H9 (cell line): ENCODE measurements at regions not wholly inside any gene's neighbourhood (a gene's known extent, or its start where the extent isn't known, plus 50 kb on each side); places are given as distances from the start of the nearest gene placed in this dataset.

Experiments
- DNase-seq: peaks from one replicate; pipeline ENCODE4 v3.0.0-alpha.2; 2017
- H2AFZ ChIP-seq: one replicate; pipeline ENCODE4 v1.6.1; 2013; ENCODE audit warnings: mild to moderate bottlenecking, low read length, control low read depth, moderate library complexity
- H2AK5ac ChIP-seq: 2 replicates; pipeline ENCODE4 v1.6.1; 2013; ENCODE audit warnings: low read length, control low read depth, mixed read lengths; ENCODE audit not compliant: insufficient read length
- H2BK120ac ChIP-seq: one replicate; pipeline ENCODE4 v1.6.1; 2013; ENCODE audit warnings: low read depth, mild to moderate bottlenecking, low read length, control low read depth, inconsistent platforms; ENCODE audit not compliant: poor library complexity, severe bottlenecking
- H2BK12ac ChIP-seq: 2 replicates; pipeline ENCODE4 v1.6.1; 2013; ENCODE audit warnings: low read length, control low read depth, mixed read lengths, low read depth; ENCODE audit not compliant: insufficient read length
- H2BK15ac ChIP-seq: 2 replicates; pipeline ENCODE4 v1.6.1; 2013; ENCODE audit warnings: low read depth, low read length, control low read depth
- H2BK20ac ChIP-seq: one replicate; pipeline ENCODE4 v1.6.1; 2013; ENCODE audit warnings: low read depth, mild to moderate bottlenecking, low read length, control low read depth, inconsistent platforms; ENCODE audit not compliant: poor library complexity, severe bottlenecking
- H2BK5ac ChIP-seq: 2 replicates; pipeline ENCODE4 v1.6.1; 2013; ENCODE audit warnings: low read length, control low read depth, mixed read lengths; ENCODE audit not compliant: insufficient read length
- H3K14ac ChIP-seq: 2 replicates; pipeline ENCODE4 v1.6.1; 2013; ENCODE audit warnings: low read length, control low read depth; ENCODE audit not compliant: insufficient read depth
- H3K18ac ChIP-seq: 2 replicates; pipeline ENCODE4 v1.6.1; 2013; ENCODE audit warnings: low read depth, mild to moderate bottlenecking, mixed read lengths, low read length, control low read depth; ENCODE audit not compliant: insufficient read length
- H3K23ac ChIP-seq: 2 replicates; pipeline ENCODE4 v1.6.1; 2013; ENCODE audit warnings: low read length, control low read depth, mixed read lengths, low read depth; ENCODE audit not compliant: insufficient read length
- H3K23me2 ChIP-seq: 2 replicates; pipeline ENCODE4 v1.6.1; 2013; ENCODE audit warnings: low read depth, mild to moderate bottlenecking, mixed read lengths, low read length, control low read depth; ENCODE audit not compliant: insufficient read length, poor library complexity, severe bottlenecking
- H3K27ac ChIP-seq: 2 replicates; pipeline ENCODE4 v1.5.1; 2013; ENCODE audit warnings: low read length, control low read depth, mixed read lengths, low read depth; ENCODE audit not compliant: insufficient read length
- H3K27me3 ChIP-seq: 2 replicates; pipeline ENCODE4 v1.6.1; 2013; ENCODE audit warnings: low read length, control low read depth, inconsistent platforms; ENCODE audit not compliant: insufficient read depth
- H3K4ac ChIP-seq: 2 replicates; pipeline ENCODE4 v1.6.1; 2013; ENCODE audit warnings: low read depth, mild to moderate bottlenecking, control low read depth, inconsistent platforms, low read length, moderate library complexity
- H3K4me1 ChIP-seq: 2 replicates; pipeline ENCODE4 v1.6.1; 2013; ENCODE audit warnings: low read length, control low read depth, inconsistent platforms; ENCODE audit not compliant: insufficient read depth
- H3K4me2 ChIP-seq: 2 replicates; pipeline ENCODE4 v1.6.1; 2013; ENCODE audit warnings: low read length, control low read depth, mixed read lengths; ENCODE audit not compliant: insufficient read length, insufficient read depth
- H3K56ac ChIP-seq: 2 replicates; pipeline ENCODE4 v1.6.1; 2013; ENCODE audit warnings: low read depth, mild to moderate bottlenecking, mixed read lengths, low read length, control low read depth; ENCODE audit not compliant: insufficient read length
- H3K79me1 ChIP-seq: 2 replicates; pipeline ENCODE4 v1.6.1; 2013; ENCODE audit warnings: low read depth, mild to moderate bottlenecking, moderate library complexity, low read length, control low read depth, inconsistent platforms; ENCODE audit not compliant: insufficient read depth, poor library complexity, severe bottlenecking
- H3K79me2 ChIP-seq: 2 replicates; pipeline ENCODE4 v1.6.1; 2013; ENCODE audit warnings: low read length, control low read depth, inconsistent platforms; ENCODE audit not compliant: insufficient read depth
- H3K9ac ChIP-seq: 2 replicates; pipeline ENCODE4 v1.6.1; 2013; ENCODE audit warnings: low read length, control low read depth, mixed read lengths; ENCODE audit not compliant: insufficient read length; ENCODE audit errors: extremely low read depth
- H3K9me3 ChIP-seq: one replicate; pipeline ENCODE4 v1.6.1; 2013; ENCODE audit warnings: low read depth, low read length, inconsistent platforms; ENCODE audit not compliant: control insufficient read depth
- H3T11ph ChIP-seq: one replicate; pipeline ENCODE4 v1.6.1; 2013; ENCODE audit warnings: mild to moderate bottlenecking, low read length, control low read depth, inconsistent platforms
- H4K20me1 ChIP-seq: one replicate; pipeline ENCODE4 v1.6.1; 2013; ENCODE audit not compliant: control insufficient read depth, insufficient read length, insufficient read depth
- H4K5ac ChIP-seq: 2 replicates; pipeline ENCODE4 v1.6.1; 2013; ENCODE audit warnings: low read depth, mild to moderate bottlenecking, mixed read lengths, low read length, control low read depth; ENCODE audit not compliant: insufficient read length
- H4K8ac ChIP-seq: replicated peaks from 2 replicates; pipeline ENCODE4 v1.6.1; 2013; ENCODE audit warnings: low read length, control low read depth, mixed read lengths, low read depth; ENCODE audit not compliant: insufficient read length
- H4K91ac ChIP-seq: 2 replicates; pipeline ENCODE4 v1.6.1; 2013; ENCODE audit warnings: low read depth, mild to moderate bottlenecking, moderate library complexity, mixed read lengths, low read length, control low read depth; ENCODE audit not compliant: insufficient read length
- H3K27ac Mint-ChIP-seq, 3 experiments: 2 replicates in 2 of 3; 3 replicates in 1 of 3; pipeline ENCODE4 v1.8.0; 2020 to 2021; ENCODE audit warnings: mixed read lengths in 3 of 3, mild to moderate bottlenecking in 1 of 3, moderate library complexity in 1 of 3
- H3K27me3 Mint-ChIP-seq: 2 replicates; pipeline ENCODE4 v1.8.0; 2021; ENCODE audit warnings: low read depth, mild to moderate bottlenecking, moderate library complexity, mixed read lengths
- H3K36me3 Mint-ChIP-seq, 3 experiments: 2 replicates in 2 of 3; 3 replicates in 1 of 3; pipeline ENCODE4 v1.8.0; 2020 to 2021; ENCODE audit warnings: low read depth in 3 of 3, mixed read lengths in 3 of 3; ENCODE audit not compliant: insufficient read depth in 1 of 3
- H3K4me1 Mint-ChIP-seq, 2 experiments: 2 replicates each; pipeline ENCODE4 v1.8.0; 2020; ENCODE audit warnings: mixed read lengths in 2 of 2
- H3K4me3 Mint-ChIP-seq, 2 experiments: 2 replicates in 1 of 2; 3 replicates in 1 of 2; pipeline ENCODE4 v1.8.0; 2020 to 2021; ENCODE audit warnings: mild to moderate bottlenecking in 2 of 2, mixed read lengths in 2 of 2, moderate library complexity in 1 of 2
- H3K9me3 Mint-ChIP-seq, 2 experiments: 2 replicates in 1 of 2; 3 replicates in 1 of 2; pipeline ENCODE4 v1.8.0; 2020; ENCODE audit warnings: mild to moderate bottlenecking in 2 of 2, mixed read lengths in 2 of 2, moderate library complexity in 1 of 2
- CTCF ChIP-seq: fragments of 200-600 bp; sonication (generic); conservative IDR thresholded peaks from 3 replicates; pipeline ENCODE4 v1.8.0; 2021; ENCODE audit warnings: antibody characterized with exemption, mild to moderate bottlenecking
- WGBS: extraction: QIAGEN DNeasy Blood & Tissue Kit; methylation state at CpG from one replicate; pipeline ENCODE4 v1.1.7; 2013; ENCODE audit warnings: missing lambda C conversion rate, low lambda C conversion rate, mixed read lengths; ENCODE audit not compliant: insufficient read length; ENCODE audit errors: extremely low coverage; 5-methylcytosine and 5-hydroxymethylcytosine counted together

- Mint-ChIP-seq H3K9me3 (no peaks in the 10 kb centered on the region), H3K27me3 (no peaks in the 10 kb centered on the region), H3K36me3 (no peaks in the 10 kb centered on the region; a peak in 1 of 7 replicates), H3K4me3 (no peak overlapping the region), H3K27ac (peak overlapping the region in 1 of 3 experiments; percentile 54; a peak in 1 of 7 replicates), H3K4me1 (peaks cover 0 to 2% of the 10 kb centered on the region in 2 experiments; a peak in 1 of 4 replicates)
- no peaks in the 10 kb centered on the region for H3K79me1 ChIP-seq
- no peak overlapping the region for H3K4me2 ChIP-seq
- no peak overlapping the region for H2BK12ac ChIP-seq
- H4K20me1 ChIP-seq, result no peaks in the 10 kb centered on the region
- no peak overlapping the region for H3K18ac ChIP-seq
- no peak overlapping the region for H2AFZ ChIP-seq
- H2BK120ac ChIP-seq, result no peak overlapping the region
- H2BK15ac ChIP-seq, result no peak overlapping the region
- no peak overlapping the region for H3T11ph ChIP-seq
- H3K23me2 ChIP-seq, result no peaks in the 10 kb centered on the region
- no peaks in the 10 kb centered on the region for H3K79me2 ChIP-seq
- H4K8ac ChIP-seq, result no peak overlapping the region
- no peak overlapping the region for H2BK20ac ChIP-seq
- H3K23ac ChIP-seq, result no peak overlapping the region
- H2AK5ac ChIP-seq, result no peak overlapping the region
- no peak overlapping the region for H4K5ac ChIP-seq
- TF ChIP-seq CTCF, result no peak
- no CpG with 5 or more reads among the region's 3 CpGs for WGBS
- H4K91ac ChIP-seq, result no peak overlapping the region
- H3K4ac ChIP-seq, result no peak overlapping the region
- H3K27me3 ChIP-seq, result no peaks in the 10 kb centered on the region
- H2BK5ac ChIP-seq, result no peak overlapping the region
- no peak overlapping the region for H3K14ac ChIP-seq
- DNase-seq, result no peak
- no peaks in the 10 kb centered on the region for H3K4me1 ChIP-seq
- no peaks in the 10 kb centered on the region for H3K9me3 ChIP-seq
- no peak overlapping the region for H3K56ac ChIP-seq
- H3K27ac ChIP-seq, result no peak overlapping the region
- H3K9ac ChIP-seq, result no peak overlapping the region
Observed at GRCh38 chr5:167993771-167994170, 297.7 kb upstream of the WWC1 start.
